ENCODE measurements at regions not wholly inside any gene's neighbourhood (a gene's known extent, or its start where the extent isn't known, plus 50 kb on each side); places are given as distances from the start of the nearest gene placed in this dataset.

DNA sequence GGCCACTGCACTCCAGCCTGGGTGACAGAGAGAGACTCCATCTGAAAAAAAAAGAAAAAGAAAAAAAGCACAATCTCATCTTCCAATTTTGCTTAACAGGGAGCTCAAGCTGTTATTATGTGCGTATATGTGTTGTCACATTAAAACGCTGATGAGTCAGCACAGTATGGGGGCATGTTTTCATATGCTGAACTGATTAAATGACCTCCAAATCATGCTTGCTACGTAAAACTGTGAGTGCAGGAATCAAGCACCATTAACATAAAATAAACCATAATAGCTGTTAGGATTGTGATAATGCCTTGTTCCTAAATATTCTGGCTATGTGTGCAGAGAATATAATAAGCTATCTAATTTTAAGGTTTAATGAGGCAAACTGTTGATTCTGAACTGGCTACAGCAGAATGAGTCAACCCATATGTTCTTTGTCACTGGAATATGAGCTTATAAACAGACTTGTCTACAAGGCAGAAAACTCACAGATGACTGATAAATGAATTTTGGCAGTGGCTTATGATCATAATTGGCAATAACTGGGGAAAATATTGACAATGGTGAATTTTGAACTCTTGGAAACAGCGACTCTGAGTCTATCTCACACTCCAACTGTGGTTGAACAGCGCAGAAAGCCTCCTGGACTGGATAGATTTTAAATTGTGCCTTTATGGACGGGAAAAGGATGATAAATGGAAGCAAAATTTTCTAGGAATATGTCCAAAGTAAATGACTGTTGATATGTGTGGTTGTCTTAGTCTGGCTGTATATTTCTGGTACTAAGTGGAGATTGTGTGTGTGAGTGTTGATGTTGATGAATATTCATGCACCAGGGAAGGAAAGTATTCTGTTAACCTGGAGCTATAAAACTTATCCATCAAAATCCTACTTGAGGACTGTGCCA is 75.5 kb downstream of the VCAM1 start:
- TF ChIP-seq EZH2 (IDR thresholded peaks at IDR 0.05; ENCODE audit: borderline replicate concordance, insufficient read depth, low read depth, low read length, poor library complexity, severe bottlenecking) (no peak), CTCF (IDR thresholded peaks at IDR 0.05) (no peak)
